ENCODE measurements at regions not wholly inside any gene's neighbourhood (a gene's known extent, or its start where the extent isn't known, plus 50 kb on each side); places are given as distances from the start of the nearest gene placed in this dataset.

DNA sequence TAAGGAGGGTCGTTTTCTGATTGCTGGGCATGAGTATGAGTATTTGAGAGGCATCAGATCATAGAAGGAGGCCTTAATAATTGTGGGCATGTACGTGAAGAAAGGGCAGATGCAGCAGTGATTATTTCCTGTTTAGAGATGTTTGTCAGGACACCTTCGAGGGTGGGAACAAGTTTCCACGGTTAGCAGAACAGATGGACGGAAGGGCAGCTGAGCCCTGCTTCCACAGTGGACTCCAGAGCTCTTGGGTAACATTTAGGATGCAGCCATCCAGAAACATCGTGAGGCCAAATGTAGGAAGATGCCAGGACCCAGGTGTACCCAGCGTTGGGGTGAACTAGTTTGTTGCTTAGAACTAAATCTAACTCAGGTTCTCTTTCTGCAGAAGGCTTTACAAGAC, 231.3 kb upstream of the FAT1 start:
- Histone ChIP-seq H3K9me3 (no peaks in the 10 kb centered on the region), H3K27me3 (replicated peaks; ENCODE audit: insufficient read depth) (no peaks in the 10 kb centered on the region), H3K4me3 (no peak overlapping the region), H3K4me1 (ENCODE audit: control insufficient read depth in 1 of 2, low read depth in 2 of 2) (peaks cover 0 to 3% of the 10 kb centered on the region in 2 donors), H3K27ac (no peak overlapping the region), H3K36me3 (no peaks in the 10 kb centered on the region)
- ATAC-seq (ENCODE audit: insufficient number of reproducible peaks, low FRiP score, low read depth) (no peak), DNase-seq (ENCODE audit: low spot score) (no peak)
- TF ChIP-seq, protein P1, sequence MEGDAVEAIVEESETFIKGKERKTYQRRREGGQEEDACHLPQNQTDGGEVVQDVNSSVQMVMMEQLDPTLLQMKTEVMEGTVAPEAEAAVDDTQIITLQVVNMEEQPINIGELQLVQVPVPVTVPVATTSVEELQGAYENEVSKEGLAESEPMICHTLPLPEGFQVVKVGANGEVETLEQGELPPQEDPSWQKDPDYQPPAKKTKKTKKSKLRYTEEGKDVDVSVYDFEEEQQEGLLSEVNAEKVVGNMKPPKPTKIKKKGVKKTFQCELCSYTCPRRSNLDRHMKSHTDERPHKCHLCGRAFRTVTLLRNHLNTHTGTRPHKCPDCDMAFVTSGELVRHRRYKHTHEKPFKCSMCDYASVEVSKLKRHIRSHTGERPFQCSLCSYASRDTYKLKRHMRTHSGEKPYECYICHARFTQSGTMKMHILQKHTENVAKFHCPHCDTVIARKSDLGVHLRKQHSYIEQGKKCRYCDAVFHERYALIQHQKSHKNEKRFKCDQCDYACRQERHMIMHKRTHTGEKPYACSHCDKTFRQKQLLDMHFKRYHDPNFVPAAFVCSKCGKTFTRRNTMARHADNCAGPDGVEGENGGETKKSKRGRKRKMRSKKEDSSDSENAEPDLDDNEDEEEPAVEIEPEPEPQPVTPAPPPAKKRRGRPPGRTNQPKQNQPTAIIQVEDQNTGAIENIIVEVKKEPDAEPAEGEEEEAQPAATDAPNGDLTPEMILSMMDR (IDR thresholded peaks at IDR 0.05): no peak

DNA sequence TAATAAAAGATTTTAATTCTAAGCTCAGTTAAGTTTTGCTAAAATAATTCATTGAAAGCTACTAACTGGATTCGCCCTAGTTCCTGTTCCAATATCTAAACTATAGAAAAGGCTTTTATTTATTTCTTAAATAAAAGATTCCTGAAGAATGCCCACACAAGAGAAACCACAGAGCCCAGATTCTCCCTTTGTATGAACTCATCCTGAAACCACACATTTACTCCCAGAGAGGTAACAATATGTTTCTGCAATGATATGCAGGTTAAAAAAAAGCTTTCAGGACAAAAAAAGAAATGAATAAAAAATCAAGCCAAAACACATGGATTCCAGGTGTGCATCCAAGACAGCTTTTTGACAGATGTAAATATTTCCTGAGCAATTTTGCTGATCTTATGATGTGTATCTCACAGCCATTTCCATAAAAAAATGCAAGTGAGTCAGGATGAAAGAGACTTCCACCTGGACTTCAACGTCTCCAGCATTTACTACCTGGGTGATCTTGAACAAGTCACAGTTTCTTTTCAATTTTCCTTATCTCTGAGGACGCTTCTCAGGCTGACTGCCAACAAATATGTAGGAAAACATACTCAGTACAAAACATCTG, 234.4 kb upstream of the FAT1 start:
- H3K4me3 ChIP-seq: no peak overlapping the region
- H3K9me3 ChIP-seq: no peaks in the 10 kb centered on the region
- H3K4me1 ChIP-seq (ENCODE audit: control insufficient read depth in 1 of 2, low read depth in 2 of 2): peaks cover 0 to 3% of the 10 kb centered on the region in 2 donors
- TF ChIP-seq, protein P1 (IDR thresholded peaks at IDR 0.05): no peak
- no peaks in the 10 kb centered on the region for H3K36me3 ChIP-seq
- DNase-seq (ENCODE audit: low spot score): no peak
- no peaks in the 10 kb centered on the region for H3K27me3 ChIP-seq (replicated peaks; ENCODE audit: insufficient read depth)
- no peak overlapping the region for H3K27ac ChIP-seq
- no peak for ATAC-seq (ENCODE audit: insufficient number of reproducible peaks, low FRiP score, low read depth)

DNA sequence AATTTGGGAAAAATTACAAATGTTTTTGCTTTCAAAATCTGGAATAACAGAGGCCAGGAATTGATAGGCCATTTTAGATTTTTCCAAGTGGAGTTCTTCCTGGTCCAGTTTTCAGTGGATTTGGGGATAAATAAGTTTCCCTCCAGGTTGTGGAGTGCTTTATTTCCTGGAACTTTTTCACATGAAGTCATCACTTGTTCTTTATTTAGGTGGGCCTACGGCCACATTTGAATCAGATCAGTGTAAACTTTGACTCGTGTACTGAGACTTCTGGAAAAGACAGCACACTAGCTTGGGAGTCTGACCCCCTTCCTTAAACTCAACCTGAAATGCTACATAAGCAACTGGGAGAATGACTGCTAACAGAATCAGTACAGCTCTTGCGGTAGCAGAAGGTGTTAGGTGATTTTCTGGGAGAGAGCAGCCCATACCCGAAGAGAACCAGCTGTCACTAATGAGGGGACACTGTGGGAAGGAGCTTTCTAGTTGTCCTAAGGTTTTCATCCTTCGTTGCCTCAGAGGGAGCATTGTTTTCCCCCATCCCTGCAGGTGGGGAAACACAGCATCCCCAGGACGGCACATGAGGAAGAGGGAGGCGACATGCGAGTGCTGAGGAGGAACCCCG, 235.2 kb upstream of the FAT1 start:
- H3K36me3 ChIP-seq: no peaks in the 10 kb centered on the region
- H3K27ac ChIP-seq: no peak overlapping the region
- DNase-seq (ENCODE audit: low spot score) (no peak), ATAC-seq (ENCODE audit: insufficient number of reproducible peaks, low FRiP score, low read depth) (no peak)
- no peak overlapping the region for H3K4me3 ChIP-seq
- no peaks in the 10 kb centered on the region for H3K9me3 ChIP-seq
- H3K4me1 ChIP-seq (ENCODE audit: control insufficient read depth in 1 of 2, low read depth in 2 of 2): peaks cover 0 to 3% of the 10 kb centered on the region in 2 donors
- TF ChIP-seq, protein P1 (IDR thresholded peaks at IDR 0.05): no peak
- no peaks in the 10 kb centered on the region for H3K27me3 ChIP-seq (replicated peaks; ENCODE audit: insufficient read depth)

DNA sequence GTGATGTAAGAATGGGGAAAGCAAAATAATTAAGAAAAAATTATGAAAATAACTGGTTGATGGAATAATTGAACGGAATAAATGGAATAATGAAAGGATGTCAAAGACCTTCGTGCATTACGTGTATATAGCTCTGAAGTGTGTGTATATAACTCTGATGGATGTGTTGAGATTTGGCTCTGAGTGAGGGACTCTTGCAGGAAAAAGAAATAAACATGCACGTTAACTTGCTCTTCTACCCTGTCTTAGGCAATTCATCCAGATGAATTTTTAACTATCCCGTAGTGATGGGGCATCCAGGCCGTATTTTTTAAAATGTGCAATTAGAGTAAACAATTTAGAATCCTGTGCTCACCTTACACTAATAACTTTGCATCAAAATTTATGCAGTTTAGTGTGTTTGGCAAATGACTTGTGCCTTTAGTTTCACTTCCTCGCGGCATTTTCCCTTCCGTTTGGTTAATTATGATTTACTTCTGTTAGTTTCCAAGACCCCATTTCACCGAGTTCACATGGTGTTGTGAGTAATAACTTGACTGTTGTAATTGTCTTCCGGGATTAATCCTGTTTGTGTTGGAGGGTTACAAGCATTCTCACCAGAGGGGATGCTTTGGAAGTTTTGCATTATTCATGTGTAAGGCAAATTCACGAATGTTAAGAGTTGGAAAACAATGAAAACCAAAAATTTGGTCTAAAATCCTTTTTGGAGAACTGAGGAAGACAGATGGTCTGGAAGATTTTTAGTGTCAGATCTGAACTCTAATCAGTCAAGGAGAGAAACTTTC, 256.5 kb upstream of the FAT1 start:
- TF ChIP-seq, protein P1 (IDR thresholded peaks at IDR 0.05): no peak
- Histone ChIP-seq H3K4me1 (ENCODE audit: control insufficient read depth in 1 of 2, low read depth in 2 of 2) (no peaks in the 10 kb centered on the region), H3K36me3 (no peaks in the 10 kb centered on the region), H3K27ac (no peak overlapping the region), H3K27me3 (replicated peaks; ENCODE audit: insufficient read depth) (no peaks in the 10 kb centered on the region), H3K9me3 (no peaks in the 10 kb centered on the region), H3K4me3 (peak overlapping the region; percentile 44)
- no peak for DNase-seq (ENCODE audit: low spot score)
- ATAC-seq (ENCODE audit: insufficient number of reproducible peaks, low FRiP score, low read depth): no peak

DNA sequence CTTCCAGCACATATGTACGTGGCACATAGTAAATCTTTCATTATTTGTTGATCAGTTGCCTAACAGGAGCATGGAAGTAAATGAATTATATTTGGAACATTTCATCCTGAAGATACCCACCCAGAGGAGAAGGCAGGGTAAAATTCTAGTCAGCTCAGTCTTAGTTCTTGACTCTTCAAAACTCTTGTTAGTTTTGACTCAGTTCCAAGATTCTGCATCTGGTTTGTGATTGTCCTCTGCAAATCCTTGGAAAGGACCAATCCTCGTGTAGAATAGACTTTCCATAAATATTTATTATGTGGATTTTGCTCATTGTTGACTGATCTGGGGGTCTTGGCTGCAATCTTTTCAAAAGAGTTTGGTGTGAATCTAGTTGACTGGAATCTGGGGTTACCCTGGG, 257.5 kb upstream of the FAT1 start:
- Histone ChIP-seq H3K4me3 (no peak overlapping the region), H3K36me3 (no peaks in the 10 kb centered on the region), H3K4me1 (ENCODE audit: control insufficient read depth in 1 of 2, low read depth in 2 of 2) (no peaks in the 10 kb centered on the region), H3K27ac (no peak overlapping the region), H3K27me3 (replicated peaks; ENCODE audit: insufficient read depth) (no peaks in the 10 kb centered on the region), H3K9me3 (no peaks in the 10 kb centered on the region)
- TF ChIP-seq, protein P1 (IDR thresholded peaks at IDR 0.05): no peak
- ATAC-seq (ENCODE audit: insufficient number of reproducible peaks, low FRiP score, low read depth) (no peak), DNase-seq (ENCODE audit: low spot score) (no peak)

Measured in thoracic aorta (tissue), 2 donors.